HG03342 (cell line): ENCODE measurements at regions not wholly inside any gene's neighbourhood (a gene's known extent, or its start where the extent isn't known, plus 50 kb on each side); places are given as distances from the start of the nearest gene placed in this dataset.
"Not testable (repeated sequence)": the region's sequence is repeated elsewhere in the genome, so short reads cannot be mapped to it uniquely, and the experiment has no call there.

Source experiments
- ATAC-seq: cut with Tn5 transposase; IDR thresholded peaks from one replicate; pipeline ENCODE4 v1.9.1; 2021; ENCODE audit warnings: mild to moderate bottlenecking, moderate library complexity; ENCODE audit not compliant: unreplicated experiment

DNA sequence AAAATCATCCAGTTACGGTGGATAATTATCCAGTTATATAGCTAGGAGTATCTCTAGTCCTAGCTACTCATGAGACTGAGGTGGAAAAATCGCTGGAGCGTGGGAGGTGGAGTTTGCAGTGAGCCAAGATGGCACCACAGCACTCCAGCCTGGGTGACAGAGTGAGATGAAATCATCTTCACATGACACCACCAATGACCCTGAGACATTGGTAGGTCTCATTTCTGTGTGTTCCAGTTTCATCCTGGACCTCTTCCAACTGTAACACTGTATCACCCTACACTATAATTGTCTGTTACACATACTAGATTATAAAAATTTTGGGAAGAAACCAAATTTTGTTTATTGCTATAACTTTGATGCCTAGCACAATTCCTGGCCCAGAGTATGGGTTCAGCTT lies 446.8 kb downstream of the TMEM135 start:
- no peak for ATAC-seq

DNA sequence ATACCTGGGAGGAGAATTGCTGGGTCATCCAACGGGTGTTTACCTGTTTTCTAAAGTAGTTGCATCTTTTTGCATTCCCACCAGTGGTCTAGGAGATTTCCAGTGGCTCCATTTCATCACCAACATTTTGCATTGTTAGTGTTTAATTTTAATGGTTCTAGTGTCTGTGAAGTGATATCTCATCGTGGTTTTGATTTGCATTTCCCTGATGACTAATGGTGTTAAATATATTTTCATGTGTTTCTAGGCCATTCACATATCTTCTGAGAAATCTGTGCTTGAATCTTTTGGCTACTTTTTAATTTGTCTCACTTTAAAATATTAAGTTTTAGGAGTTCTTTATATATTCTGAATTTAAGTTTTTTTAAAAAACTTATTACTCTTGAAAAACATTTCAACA lies 439.6 kb downstream of the TMEM135 start:
- ATAC-seq, result no peak

DNA sequence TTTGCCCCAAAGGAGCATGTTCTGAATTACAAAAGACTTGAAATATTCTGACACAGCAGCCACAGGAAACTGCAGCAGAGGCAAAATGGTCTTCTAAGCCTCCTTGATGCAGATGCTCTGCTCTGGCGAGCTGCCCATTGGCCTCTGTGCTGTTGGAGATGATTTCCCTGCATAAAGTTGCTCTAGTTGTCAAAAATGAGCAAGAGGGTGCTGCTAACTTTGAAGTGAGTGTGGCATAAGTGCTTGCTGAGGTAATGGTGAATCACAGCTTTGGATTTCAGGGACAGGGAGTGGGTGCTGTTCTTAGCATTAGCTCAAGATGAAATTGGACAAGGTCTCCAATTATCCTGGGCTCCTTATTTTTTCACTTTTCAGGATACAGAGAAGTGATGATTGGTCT lies 435.4 kb downstream of the TMEM135 start:
- ATAC-seq, result no peak

DNA sequence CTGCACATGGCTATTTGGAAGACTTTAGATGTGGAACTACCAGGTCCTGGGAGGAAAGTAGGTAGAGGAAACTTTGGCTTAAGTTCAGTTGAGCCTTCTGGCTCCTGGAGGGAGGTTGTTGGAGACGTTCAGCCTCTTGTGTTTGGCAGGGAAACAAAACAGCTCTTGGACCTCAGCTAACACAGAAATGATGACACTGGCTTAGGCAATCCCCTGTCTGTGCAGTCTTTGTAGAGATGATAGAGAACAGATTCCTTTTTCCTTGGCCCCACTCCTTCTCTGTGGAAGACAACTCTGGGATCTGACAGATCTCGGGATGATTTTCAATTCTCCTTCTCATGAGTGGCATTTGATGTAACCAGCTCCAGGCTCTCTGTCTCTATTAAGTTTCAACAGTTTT lies 428.5 kb downstream of the TMEM135 start:
- ATAC-seq, result no peak

DNA sequence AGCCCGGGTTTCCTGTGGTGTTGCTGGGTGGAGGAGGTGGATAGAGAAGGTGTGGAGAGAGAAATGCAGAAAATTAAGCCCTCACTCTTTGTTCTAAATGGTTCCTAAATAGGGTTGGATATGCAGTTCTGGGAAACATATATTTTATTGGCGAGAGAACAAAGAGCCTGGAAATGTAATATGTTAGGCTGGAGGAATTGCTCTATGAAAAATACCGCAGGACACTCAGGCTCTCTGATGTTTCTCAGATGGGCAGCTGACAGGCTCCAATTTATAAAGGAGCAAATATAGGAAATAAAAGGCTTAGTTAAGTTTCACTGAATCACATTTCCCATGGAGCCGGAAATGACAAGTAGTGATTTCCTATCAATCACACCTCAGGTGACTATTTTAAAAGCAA lies 428.0 kb downstream of the TMEM135 start:
- no peak for ATAC-seq

DNA sequence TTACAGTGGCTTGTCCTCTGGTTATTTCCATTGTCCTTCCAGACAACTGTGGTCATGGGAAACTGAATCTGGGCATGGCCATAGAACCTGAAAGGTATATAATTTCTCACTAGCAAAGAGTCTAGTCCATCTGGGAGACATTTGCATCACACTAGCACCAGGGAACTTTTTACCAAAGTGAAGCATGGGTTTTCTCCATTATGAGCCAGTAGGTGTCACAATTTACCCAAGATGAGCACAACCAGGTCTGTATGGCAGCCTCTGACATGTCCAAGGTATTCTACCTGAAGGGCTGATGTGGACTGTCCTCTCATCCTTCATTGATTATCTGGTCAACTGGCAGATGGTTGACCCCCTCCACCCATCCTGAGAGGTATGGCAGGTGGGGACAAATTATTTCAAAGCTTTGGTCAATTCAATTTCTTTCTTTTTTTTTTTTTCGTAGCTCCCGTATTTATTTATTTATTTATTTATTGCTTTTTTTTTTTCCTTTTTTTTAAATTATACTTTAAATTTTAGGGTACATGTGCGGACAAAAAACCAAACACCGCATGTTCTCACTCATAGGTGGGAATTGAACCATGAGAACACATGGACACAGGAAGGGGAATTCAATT lies 425.9 kb downstream of the TMEM135 start:
- peak; percentile 60 for ATAC-seq

DNA sequence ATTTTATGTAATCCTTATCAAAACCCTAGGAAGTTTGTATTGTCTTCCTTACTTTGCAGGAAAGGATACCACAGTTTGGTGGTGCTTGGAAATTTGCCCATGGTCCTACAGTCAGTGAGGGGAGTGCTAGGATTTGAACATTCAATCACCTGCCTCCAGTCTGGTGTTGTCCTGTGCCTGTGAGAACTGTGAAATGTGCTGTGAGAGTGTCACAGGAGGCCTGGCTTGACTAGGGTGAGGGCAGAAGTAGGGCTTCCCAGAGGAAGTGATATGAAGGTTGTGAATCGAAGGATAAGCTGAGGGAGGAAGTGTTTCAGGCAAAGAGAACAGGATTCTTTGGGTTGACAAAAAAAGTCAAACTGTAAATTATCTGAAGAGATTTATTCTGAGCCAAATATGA lies 424.4 kb downstream of the TMEM135 start:
- no peak for ATAC-seq

DNA sequence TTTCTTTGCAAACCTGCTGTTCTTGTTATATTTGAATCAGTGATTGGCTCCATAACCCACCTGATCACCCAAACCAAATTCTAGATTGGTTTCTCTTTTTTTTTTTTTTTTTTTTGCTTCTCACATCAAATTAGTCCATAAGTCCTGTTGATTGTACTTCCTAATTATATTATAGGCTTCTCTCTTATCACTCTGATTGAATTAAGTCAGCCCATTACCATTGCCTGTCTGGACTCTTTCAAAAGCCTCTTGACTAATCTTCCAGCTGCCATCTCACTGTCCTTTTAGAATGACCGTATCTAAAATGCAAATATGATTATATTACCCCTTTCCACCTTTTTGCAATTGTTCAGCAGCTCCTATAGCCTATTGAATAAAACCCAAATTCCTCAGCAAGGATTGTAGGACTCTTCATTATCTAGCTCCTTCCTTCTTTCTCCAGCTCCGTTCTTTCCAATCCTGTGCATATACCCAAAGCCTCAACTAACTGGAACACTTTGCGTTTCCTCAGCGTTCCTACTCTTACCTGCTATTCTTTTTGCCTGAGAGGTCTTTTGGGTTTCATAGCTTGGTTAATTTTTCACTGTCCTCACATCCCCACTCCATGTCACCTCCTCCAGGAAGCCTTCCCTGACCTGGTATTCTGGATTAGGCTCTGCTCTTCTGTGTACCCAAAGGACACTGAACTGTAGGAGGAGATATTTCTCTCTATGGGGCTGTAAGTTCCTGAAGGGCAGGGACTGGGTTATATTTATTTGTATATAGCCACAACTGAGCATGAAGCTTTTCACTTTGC lies 423.3 kb downstream of the TMEM135 start:
- no peak for ATAC-seq

DNA sequence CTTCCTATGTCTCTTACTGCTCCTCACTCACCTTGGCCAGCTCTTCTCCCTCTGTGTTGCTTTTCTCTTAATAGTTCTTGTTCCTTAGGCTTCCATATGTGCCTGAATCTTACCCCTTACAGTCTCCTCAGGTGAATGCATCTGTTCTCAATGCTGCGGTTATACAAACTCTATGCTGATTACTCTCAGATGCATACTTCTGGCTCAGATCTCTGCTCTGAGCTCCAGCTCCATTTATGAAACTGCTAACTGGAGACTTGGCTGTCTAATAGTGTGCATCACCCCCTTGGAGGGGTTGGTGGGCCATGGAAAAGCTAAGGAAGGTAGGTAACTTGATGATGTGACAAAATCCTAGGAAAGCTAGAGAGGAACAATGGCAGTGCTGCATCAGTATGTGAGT lies 422.5 kb downstream of the TMEM135 start:
- ATAC-seq, result no peak

DNA sequence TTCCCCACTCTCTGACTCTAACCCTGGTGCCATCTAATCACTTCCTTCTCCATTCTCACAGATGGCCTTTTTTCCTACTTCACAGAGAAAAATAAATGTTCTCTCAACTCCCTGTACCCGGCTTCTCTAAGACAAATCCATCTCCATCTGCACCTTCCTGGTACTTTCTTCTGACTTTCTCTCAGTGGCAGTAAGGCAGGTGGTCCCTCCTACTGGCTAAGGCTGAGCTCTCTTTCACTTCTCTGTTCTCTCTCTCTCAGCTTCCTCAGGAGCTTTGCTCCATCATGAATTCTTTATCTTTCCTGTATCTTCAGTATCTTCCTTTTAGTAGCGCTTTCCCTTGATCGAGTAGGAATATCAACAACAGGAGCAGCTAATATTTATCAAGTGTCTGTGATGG lies 421.6 kb downstream of the TMEM135 start:
- no peak for ATAC-seq

DNA sequence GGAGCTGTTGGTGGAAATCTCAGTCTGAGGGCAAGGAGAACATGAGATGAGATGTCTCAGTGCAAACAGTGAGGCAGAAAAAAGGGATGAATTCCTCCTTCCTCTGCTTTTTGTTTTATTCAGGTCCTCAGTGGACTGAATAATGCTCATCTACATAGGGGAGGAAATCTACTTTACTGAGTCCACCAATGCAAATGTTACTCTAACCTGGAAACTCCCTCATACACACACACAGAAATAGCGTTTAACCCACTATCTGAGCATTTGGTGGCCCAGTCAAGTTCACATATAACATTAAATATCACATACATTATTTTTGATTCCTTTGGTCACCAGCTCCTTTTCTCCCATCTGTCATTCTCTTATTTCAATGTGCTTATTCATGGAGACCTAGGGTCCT lies 418.8 kb downstream of the TMEM135 start:
- no peak for ATAC-seq

DNA sequence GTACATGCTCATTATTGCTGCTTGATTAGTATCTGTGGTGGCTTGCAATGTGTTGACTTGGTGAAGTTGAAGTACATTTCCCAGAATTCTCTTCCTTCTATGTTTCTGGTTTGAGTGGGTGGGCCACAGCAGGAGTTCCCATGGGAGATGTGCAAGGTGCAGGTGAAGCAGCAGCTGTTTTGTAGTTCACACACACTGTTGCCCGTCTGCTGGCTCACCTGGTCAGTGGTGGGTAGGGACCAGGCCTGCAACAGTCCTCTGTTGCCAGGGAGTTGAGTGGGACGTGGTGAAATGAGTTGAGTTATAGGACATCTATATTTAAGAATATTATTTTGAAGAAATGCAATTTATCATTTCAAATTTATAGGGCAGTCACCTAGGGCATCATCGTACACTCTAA lies 417.4 kb downstream of the TMEM135 start:
- ATAC-seq, result no peak

DNA sequence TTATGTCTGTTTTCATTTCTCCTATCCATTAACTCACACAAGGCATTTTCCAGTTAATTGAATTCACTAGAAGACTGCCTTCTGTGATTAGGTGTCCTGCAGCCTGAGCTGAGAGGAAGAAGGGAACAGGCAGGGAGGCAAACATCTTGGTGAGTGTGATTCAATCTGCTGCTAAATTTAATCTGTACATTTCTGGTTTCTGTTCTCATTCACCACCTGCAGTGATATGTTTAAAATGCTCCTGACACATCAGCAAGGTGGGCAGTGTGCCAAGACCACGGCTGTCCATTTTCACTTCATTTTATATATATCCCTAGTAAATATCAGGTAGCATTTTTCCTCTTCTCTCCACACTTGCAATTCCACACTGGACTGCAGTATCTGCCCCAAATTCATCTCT lies 416.5 kb downstream of the TMEM135 start:
- ATAC-seq, result peak; percentile 61

DNA sequence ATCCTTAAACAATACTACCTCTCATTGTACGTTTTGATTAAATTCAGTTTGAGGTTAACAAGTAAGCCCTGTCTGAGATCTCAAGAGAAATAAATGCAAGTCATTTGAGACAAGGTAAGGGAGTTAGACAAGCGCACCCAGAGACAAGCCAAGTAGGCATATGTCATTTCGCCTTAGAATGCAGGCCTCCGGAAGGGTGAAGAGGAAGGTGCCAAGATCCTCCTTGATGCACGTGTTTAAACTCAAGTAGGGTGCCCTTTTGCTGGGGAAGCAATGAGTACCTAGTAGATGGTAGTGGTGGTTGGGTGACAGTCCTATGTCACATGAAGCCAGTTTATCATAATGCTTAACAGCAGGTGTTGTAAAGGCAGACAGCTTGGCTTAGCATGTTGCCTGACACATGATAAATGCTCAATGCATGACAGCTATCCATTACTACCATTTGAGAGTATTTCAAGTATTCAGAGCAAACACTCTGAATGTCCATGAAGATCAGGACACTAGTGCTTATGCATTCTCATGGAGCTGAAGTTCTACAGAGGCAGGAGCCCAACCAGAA lies 415.9 kb downstream of the TMEM135 start:
- ATAC-seq, result no peak

DNA sequence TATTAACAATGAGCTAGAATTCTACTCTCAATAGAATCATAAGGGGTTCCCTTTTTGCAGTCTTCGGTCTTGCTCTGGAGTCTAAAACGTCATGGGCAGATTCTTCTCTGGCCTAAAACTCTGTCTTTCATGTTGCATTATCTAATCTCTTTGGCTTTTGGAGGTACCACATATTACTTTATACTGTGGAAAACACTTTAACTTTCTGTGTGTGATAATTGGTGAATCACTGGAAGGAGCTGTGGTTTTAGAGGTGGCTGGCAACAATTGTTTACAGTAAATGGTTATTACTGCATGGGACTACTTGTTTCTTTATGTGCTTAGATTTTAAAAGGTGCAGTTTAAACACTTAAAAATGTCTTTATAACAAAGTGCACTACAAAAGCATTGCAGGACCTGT lies 414.3 kb downstream of the TMEM135 start:
- ATAC-seq, result not testable (repeated sequence)

DNA sequence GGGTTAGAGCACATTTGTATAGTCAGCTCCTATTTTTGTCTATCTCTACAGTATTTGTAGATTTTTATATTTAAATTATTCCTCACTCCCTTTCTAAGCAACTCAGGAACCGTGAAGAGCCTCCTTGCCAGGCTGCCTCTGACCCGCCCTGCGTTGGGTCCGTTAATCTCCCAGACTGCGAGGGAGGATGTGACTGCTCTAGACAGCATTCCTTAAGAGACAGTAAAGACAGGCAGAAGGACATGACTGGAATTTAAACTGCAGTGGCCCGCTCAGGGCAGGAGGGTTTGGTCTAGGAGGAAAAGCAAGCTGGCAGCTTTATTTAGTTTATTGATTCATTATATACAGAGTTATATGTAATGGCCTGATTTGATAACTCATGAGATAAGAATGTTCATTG lies 413.7 kb downstream of the TMEM135 start:
- ATAC-seq, result no peak

DNA sequence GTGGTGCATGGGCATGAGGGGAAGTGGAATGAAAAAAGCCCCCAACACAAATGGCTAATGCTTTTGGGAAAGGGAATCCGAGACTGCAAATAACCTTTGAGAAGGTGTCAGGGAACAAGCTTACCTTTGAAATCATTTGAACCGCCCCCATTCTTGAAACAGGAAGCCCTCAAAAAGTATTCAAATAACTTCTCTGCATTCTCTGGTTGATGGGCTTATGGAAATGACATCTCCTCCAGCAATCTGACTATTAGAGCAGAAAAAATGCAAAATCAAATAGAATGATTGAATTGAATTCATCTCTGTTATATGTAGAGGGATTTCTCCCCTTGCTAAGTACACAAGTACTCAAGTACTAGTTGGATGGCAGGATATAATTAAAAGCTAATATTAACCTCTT lies 409.9 kb downstream of the TMEM135 start:
- ATAC-seq, result no peak

DNA sequence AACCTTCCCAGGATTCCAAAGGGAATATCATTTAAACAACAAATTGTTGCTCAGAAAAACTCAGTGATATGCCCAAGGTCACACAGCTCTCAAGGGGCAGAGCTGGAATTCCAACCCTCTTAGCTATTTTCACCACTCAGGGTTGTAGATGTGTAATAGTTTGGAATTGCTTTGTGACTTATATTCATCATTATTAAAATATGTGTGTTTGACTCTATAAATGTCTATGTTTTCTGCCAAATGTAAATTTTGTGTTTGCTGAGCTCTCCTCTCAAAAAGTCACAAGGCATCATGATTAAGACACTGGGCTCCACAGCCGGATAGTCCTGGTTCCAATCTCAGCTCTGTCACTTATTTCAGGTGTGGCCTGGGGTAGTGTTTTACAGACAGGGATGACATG lies 407.3 kb downstream of the TMEM135 start:
- ATAC-seq, result no peak

DNA sequence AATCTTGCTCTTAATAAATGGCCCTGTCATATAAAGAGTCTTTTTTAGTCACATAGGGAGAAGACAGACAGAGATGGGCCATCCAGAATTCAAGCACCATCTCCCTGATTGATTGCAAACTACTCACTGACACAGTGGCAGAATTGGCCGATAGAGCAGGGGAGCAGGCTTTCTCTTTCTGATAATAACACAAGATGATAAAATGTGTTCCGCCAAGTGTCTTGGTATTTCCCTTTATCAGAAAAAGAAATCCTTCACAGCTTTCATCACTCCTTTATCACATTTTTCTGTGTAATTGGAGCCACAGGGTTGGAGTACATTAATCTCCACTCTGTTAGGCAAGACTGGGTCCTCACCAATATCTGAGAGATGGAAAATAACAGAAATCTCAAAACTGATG lies 406.0 kb downstream of the TMEM135 start:
- no peak for ATAC-seq

DNA sequence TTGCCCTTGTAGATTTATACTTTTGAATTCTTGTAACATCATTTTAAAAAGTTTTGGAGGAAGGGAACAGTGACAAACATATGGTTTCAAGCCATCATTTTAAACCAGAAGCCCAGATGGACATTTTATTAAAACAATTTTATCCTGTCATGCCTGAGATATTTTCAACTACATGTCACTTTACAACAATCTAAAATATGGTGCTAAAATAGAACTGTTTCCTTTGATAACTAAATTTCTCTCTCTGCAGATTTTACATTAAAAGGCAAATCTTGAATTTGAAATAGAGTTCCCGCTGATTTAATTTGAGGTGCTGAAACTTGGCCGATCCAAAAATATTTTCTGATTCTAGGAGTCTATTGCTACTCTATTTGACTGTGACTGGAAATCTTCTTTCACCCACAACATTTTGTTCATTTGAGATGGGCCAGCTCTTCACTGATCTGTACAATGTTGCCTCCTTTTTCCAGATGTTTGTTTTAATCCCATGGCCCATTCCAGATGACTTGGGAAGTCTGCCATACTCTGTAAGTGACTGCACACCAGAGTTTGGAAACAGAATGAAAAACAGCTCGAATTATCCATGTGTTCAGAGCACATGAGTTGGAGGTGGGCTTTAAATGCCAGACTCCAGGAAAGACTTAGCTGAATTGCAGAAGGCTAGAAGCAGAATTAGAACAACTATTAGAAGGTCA lies 402.5 kb downstream of the TMEM135 start:
- no peak for ATAC-seq

DNA sequence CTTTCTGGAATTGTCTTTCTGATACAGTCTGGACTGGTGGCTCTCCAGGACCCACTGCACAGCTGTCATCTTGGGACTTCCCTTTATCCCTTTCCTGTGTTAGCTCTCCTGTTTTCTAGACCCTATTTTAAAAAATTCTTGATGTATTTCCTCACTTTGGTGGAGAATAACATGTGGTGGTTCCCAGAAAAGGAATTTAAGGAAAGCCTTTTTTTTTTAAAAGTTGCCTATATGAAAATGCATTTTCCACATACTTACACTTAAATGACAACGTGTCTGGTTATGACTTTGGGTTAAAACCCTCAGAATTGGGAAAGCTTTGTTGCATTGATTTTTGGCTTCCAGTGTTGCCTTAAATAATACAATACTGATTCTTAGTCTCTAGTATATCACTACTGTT lies 400.7 kb downstream of the TMEM135 start:
- ATAC-seq, result no peak

DNA sequence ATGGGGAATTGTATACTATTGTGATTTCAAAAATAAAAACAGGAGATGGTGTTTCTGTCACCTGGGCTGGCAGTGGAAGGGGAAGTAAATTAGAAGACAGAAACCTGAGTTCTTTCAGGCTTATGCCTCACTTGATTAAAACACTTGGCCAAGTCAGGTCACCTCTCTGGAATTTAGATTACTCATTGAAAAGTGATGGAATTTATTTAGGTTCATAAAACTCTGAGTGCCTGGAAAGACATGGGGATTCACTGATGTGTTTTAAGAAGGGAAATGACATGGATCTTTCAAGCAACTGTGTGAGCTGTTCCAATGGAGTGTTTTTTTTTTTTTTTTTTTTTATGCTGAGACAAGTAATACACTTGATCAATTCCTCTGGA lies 400.1 kb downstream of the TMEM135 start:
- no peak for ATAC-seq
